HepG2 (cell line): ENCODE measurements at regions not wholly inside any gene's neighbourhood (a gene's known extent, or its start where the extent isn't known, plus 50 kb on each side); places are given as distances from the start of the nearest gene placed in this dataset.

Experiments used
- ATAC-seq: fragments of 200-7000 bp; cut with Tn5 transposase; 3 replicates; pipeline ENCODE4 v1.9.1; 2020; ENCODE audit warnings: mild to moderate bottlenecking, moderate library complexity
- BruUV-seq: library from RNA; stranded (reverse); fragments of 400-500 nt; replicated peaks from 2 replicates; lab custom pipeline; 2021; lab: Mats Ljungman, UMichigan
- CTCF ChIA-PET: fragments of 300-600 bp; formaldehyde crosslinking; extraction: SDS; loops from one replicate; lab custom pipeline; 2021; ENCODE audit warnings: low total read pairs, inconsistent platforms, low intra/inter-chr PET ratio; lab: Yijun Ruan, JAX
- POLR2A ChIA-PET: fragments of 350-600 bp; sonication (Branson Sonifier 250); formaldehyde crosslinking; loops from one replicate; lab custom pipeline; 2020; ENCODE audit warnings: antibody characterized with exemption, inconsistent platforms; lab: Yijun Ruan, JAX
- DNase-seq: peaks from one replicate; pipeline ENCODE4 v3.0.0-alpha.2; 2015; ENCODE audit warnings: low spot score
- FAIRE-seq: peaks from 3 replicates; lab custom pipeline; 2011; peaks lifted over from hg19 to GRCh38; lab: Jason Lieb, UNC
- H2AFZ ChIP-seq: one replicate; pipeline ENCODE4 v1.6.1; 2011; ENCODE audit warnings: low read length, inconsistent platforms
- H3K27ac ChIP-seq: fragments of 300-600 bp; 3 replicates; pipeline ENCODE4 v1.8.0; 2011; ENCODE audit warnings: mixed run types, mild to moderate bottlenecking, mixed read lengths, low read length, inconsistent platforms; ENCODE audit not compliant: insufficient read depth; ENCODE audit errors: extremely low read length
- H3K27me3 ChIP-seq, 2 experiments: fragments of 200-600 bp in 1 of 2; 2 replicates in 1 of 2; 3 replicates in 1 of 2; pipeline versions ENCODE4 v1.6.0 to v1.8.0; 2011; ENCODE audit warnings: low read length in 2 of 2, mild to moderate bottlenecking in 2 of 2, moderate library complexity in 2 of 2, inconsistent platforms in 1 of 2; ENCODE audit not compliant: insufficient read depth in 2 of 2, control insufficient read depth in 1 of 2
- H3K36me3 ChIP-seq, 2 experiments: fragments of 200-600 bp in 1 of 2; replicated peaks in 1 of 2; 2 replicates in 1 of 2; 3 replicates in 1 of 2; pipeline versions ENCODE4 v1.5.1 to v1.8.0; 2011; ENCODE audit warnings: low read length in 2 of 2, inconsistent platforms in 1 of 2; ENCODE audit not compliant: insufficient read depth in 2 of 2, control insufficient read depth in 1 of 2
- H3K4me1 ChIP-seq: 2 replicates; pipeline ENCODE4 v1.5.1; 2012; ENCODE audit warnings: low read length, inconsistent platforms; ENCODE audit not compliant: insufficient read depth
- H3K4me2 ChIP-seq: 2 replicates; pipeline ENCODE4 v1.6.0; 2011; ENCODE audit warnings: low read depth, low read length, inconsistent platforms
- H3K4me3 ChIP-seq, 3 experiments: fragments of 200-600 bp in 1 of 3; sonication (generic), shearing (Covaris generic) in 1 of 3; replicated peaks in 1 of 3; 2 replicates each; pipeline ENCODE4 v1.5.1; 2011 to 2016; ENCODE audit warnings: low read length in 3 of 3, inconsistent platforms in 2 of 3, low read depth in 2 of 3, mild to moderate bottlenecking in 2 of 3, control low read depth in 1 of 3, mixed read lengths in 1 of 3; ENCODE audit not compliant: insufficient read depth in 1 of 3
- H3K79me2 ChIP-seq: one replicate; pipeline ENCODE4 v1.6.1; 2011; ENCODE audit warnings: low read length, inconsistent platforms; ENCODE audit not compliant: insufficient read depth
- H3K9ac ChIP-seq: 2 replicates; pipeline ENCODE4 v1.6.0; 2011; ENCODE audit warnings: mild to moderate bottlenecking, low read depth, low read length, inconsistent platforms; ENCODE audit not compliant: insufficient read depth
- H3K9me3 ChIP-seq: 2 replicates; pipeline ENCODE4 v1.5.1; 2012; ENCODE audit warnings: mild to moderate bottlenecking, low read length
- H4K20me1 ChIP-seq: 2 replicates; pipeline ENCODE4 v1.6.0; 2011; ENCODE audit warnings: inconsistent platforms, mild to moderate bottlenecking, low read length, moderate library complexity; ENCODE audit not compliant: insufficient read depth
- ATF1 ChIP-seq: IDR thresholded peaks from 2 replicates; pipeline ENCODE4 v1.6.1; 2016; ENCODE audit warnings: mild to moderate bottlenecking, control low read depth
- ATF6 ChIP-seq: sonication (generic); formaldehyde crosslinking; conservative IDR thresholded peaks from 2 replicates; pipeline ENCODE4 v1.4.0; 2020; ENCODE audit warnings: missing genetic modification reagents
- CBX1 ChIP-seq: IDR thresholded peaks from one replicate; pipeline ENCODE4 v1.6.1; 2016; ENCODE audit warnings: antibody characterized with exemption, low read depth
- GATAD1 ChIP-seq: IDR thresholded peaks from 2 replicates; pipeline ENCODE4 v1.6.1; 2016; ENCODE audit warnings: missing genetic modification reagents, missing compliant biosample characterization
- HHEX ChIP-seq: IDR thresholded peaks from 2 replicates; pipeline ENCODE4 v1.6.1; 2016; ENCODE audit warnings: control low read depth
- IKZF4 ChIP-seq: sonication (generic); formaldehyde crosslinking; IDR thresholded peaks from 2 replicates; pipeline ENCODE4 v1.5.1; 2020; ENCODE audit warnings: borderline replicate concordance, mild to moderate bottlenecking, low read depth, missing genetic modification reagents; ENCODE audit errors: not compliant biosample characterization
- MAFG ChIP-seq: sonication (generic); formaldehyde crosslinking; IDR thresholded peaks from 2 replicates; pipeline ENCODE4 v1.5.1; 2020; ENCODE audit warnings: mild to moderate bottlenecking, missing genetic modification reagents
- ZBTB43 ChIP-seq: sonication (generic); formaldehyde crosslinking; conservative IDR thresholded peaks from 2 replicates; pipeline ENCODE4 v1.4.0; 2020; ENCODE audit warnings: missing genetic modification reagents
- ZIK1 ChIP-seq: sonication (generic); formaldehyde crosslinking; IDR thresholded peaks from 2 replicates; pipeline ENCODE4 v1.5.0; 2020; ENCODE audit warnings: mild to moderate bottlenecking, low read depth, missing genetic modification reagents, borderline replicate concordance
- ZKSCAN1 ChIP-seq: fragments of 150-350 bp; IDR thresholded peaks from 2 replicates; pipeline ENCODE4 v1.6.1; 2014; ENCODE audit warnings: low read length
- ZNF441 ChIP-seq: sonication (generic); formaldehyde crosslinking; IDR thresholded peaks from 2 replicates; pipeline ENCODE4 v1.7.0; 2021; ENCODE audit warnings: missing genetic modification reagents, borderline replicate concordance
- ZNF574 ChIP-seq: sonication (generic); formaldehyde crosslinking; IDR thresholded peaks from 2 replicates; pipeline ENCODE4 v1.4.0; 2020; ENCODE audit warnings: missing genetic modification reagents
- WGBS: methylation state at CpG from one replicate; pipeline ENCODE4 v1.1.6; 2017; ENCODE audit warnings: low lambda C conversion rate; 5-methylcytosine and 5-hydroxymethylcytosine counted together
- in situ Hi-C: cut with HindIII; loops from 2 replicates; pipeline ENCODE4 v1.10.0; 2017; ENCODE audit warnings: low pct_unique_long_range_greater_than_20kb; ENCODE audit not compliant: extremely low pct_ligation_motif_present
- intact Hi-C: fragments of 100-400 bp; cut with micrococcal nuclease; formaldehyde crosslinking; loops from one replicate; pipeline ENCODE4 v1.10.0; 2022; ENCODE audit not compliant: unreplicated experiment

GRCh38 chr10:107686095-107686494, 521.6 kb upstream of the SORCS1 start:
- in situ Hi-C loops (no loop called here), intact Hi-C loops (no loop called here)
- no peaks in the 10 kb centered on the region; a peak in 1 of 5 replicates for H3K36me3 ChIP-seq
- H3K9me3 ChIP-seq = peaks cover 80% of the 10 kb centered on the region
- no peak for ATAC-seq
- TF ChIP-seq ZIK1 (CRISPR knock-in tag) (no peak), HHEX (CRISPR knock-in tag) (no peak), MAFG (CRISPR knock-in tag) (no peak), ATF6 (CRISPR knock-in tag) (no peak), ATF1 (CRISPR knock-in tag) (no peak), ZNF441 (CRISPR knock-in tag) (no peak)
- DNase-seq = no peak
- POLR2A ChIA-PET = no interaction called here
- H2AFZ ChIP-seq = no peak overlapping the region
- H3K4me2 ChIP-seq = no peak overlapping the region
- no peak for FAIRE-seq
- H3K79me2 ChIP-seq = no peaks in the 10 kb centered on the region
- H3K4me3 ChIP-seq = no peak overlapping the region
- CTCF ChIA-PET = no interaction called here
- no peak overlapping the region for H3K9ac ChIP-seq
- no peaks in the 10 kb centered on the region for H3K27me3 ChIP-seq
- BruUV-seq = no TSS peak
- 2% methylated on average over 3 of the region's 3 CpGs for WGBS
- H4K20me1 ChIP-seq = no peaks in the 10 kb centered on the region
- no peak overlapping the region for H3K27ac ChIP-seq
- no peaks in the 10 kb centered on the region for H3K4me1 ChIP-seq

- no peaks in the 10 kb centered on the region for H4K20me1 ChIP-seq
- intact Hi-C loops = no loop called here
- FAIRE-seq (no peak), ATAC-seq (no peak), DNase-seq (no peak)
- no peak overlapping the region for H3K27ac ChIP-seq
- no peaks in the 10 kb centered on the region for H3K36me3 ChIP-seq
- ChIA-PET CTCF (no interaction called here), POLR2A (no interaction called here)
- H2AFZ ChIP-seq = no peak overlapping the region
- no peak overlapping the region for H3K4me3 ChIP-seq
- BruUV-seq = no TSS peak
- no peak overlapping the region for H3K9ac ChIP-seq
- no peaks in the 10 kb centered on the region for H3K79me2 ChIP-seq
- H3K27me3 ChIP-seq = no peaks in the 10 kb centered on the region
- no peak overlapping the region for H3K4me2 ChIP-seq
- H3K4me1 ChIP-seq = no peaks in the 10 kb centered on the region
- in situ Hi-C loops = no loop called here
- H3K9me3 ChIP-seq = peaks cover 88% of the 10 kb centered on the region
- TF ChIP-seq IKZF4 (no peak), ZNF574 (CRISPR knock-in tag) (no peak), CBX1 (no peak), ZKSCAN1 (no peak), GATAD1 (CRISPR knock-in tag) (no peak), ZBTB43 (CRISPR knock-in tag) (no peak)
Measured at GRCh38 chr10:107671960-107672359, 507.5 kb upstream of the SORCS1 start.
